ENCODE measurements at regions not wholly inside any gene's neighbourhood (a gene's known extent, or its start where the extent isn't known, plus 50 kb on each side); places are given as distances from the start of the nearest gene placed in this dataset.

DNA sequence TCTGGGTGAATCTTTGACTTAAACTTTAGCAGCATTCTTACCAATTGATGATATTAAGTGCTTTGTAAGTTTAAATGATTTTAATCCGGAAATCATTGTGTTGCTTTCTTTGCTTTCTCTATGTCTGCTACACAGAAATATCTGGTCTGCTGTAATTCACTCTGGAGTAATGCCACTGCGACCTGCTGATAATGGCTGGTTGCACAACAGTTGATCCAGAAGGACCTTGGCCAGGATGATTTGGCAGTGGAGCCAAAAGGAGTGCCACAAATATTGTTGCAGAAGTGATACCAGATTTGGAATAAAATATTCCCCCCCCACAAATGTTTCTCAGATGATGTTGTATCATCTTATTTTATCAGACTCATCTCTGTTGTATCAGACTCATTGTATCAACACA lies 2063.9 kb downstream of the MRPL39 start:
- Histone ChIP-seq H3F3A (ENCODE audit: low read depth) (no peaks in the 10 kb centered on the region), H3K9me2 (replicated peaks; ENCODE audit: low read depth, low read length) (no peaks in the 10 kb centered on the region), H3K9ac (ENCODE audit: low read depth, low read length, poor library complexity, severe bottlenecking) (no peak overlapping the region)

DNA sequence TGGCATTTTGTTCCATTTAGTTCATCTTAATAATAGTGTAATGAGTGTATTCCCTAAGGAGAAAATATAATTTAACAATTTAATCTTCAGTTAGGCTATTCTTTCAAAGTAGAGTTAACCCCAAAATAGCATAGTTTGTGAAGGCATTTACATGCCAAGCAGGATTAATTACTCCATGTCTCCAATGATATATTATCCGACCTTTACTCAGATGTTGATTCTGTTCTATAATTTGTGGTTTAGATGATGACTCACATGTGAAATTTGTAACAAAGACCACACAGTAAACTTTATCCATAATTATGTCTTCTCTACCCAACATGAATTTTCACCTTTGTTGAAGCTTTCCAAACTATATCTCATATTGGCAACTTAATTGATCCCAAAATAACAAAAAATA lies 2065.2 kb downstream of the MRPL39 start:
- no peaks in the 10 kb centered on the region for H4K20me1 ChIP-seq (ENCODE audit: insufficient read depth, low read length, poor library complexity, severe bottlenecking)
- no peak overlapping the region for H3K4me2 ChIP-seq (ENCODE audit: low read depth, low read length, poor library complexity, severe bottlenecking)
- H3K4me3 ChIP-seq (ENCODE audit: low read length, poor library complexity, severe bottlenecking) = no peak overlapping the region
- no peaks in the 10 kb centered on the region for H3K79me2 ChIP-seq (ENCODE audit: insufficient read depth, low read length)
- TF ChIP-seq, protein P1, sequence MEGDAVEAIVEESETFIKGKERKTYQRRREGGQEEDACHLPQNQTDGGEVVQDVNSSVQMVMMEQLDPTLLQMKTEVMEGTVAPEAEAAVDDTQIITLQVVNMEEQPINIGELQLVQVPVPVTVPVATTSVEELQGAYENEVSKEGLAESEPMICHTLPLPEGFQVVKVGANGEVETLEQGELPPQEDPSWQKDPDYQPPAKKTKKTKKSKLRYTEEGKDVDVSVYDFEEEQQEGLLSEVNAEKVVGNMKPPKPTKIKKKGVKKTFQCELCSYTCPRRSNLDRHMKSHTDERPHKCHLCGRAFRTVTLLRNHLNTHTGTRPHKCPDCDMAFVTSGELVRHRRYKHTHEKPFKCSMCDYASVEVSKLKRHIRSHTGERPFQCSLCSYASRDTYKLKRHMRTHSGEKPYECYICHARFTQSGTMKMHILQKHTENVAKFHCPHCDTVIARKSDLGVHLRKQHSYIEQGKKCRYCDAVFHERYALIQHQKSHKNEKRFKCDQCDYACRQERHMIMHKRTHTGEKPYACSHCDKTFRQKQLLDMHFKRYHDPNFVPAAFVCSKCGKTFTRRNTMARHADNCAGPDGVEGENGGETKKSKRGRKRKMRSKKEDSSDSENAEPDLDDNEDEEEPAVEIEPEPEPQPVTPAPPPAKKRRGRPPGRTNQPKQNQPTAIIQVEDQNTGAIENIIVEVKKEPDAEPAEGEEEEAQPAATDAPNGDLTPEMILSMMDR (conservative IDR thresholded peaks at IDR 0.05; ENCODE audit: low read length) = no peak
- no peak for TF ChIP-seq EZH2phosphoT487 (IDR thresholded peaks at IDR 0.05; ENCODE audit: borderline replicate concordance)
- no peaks in the 10 kb centered on the region for H3K27me3 ChIP-seq (ENCODE audit: insufficient read depth, low read length, poor library complexity, severe bottlenecking)
- H3K9ac ChIP-seq (ENCODE audit: low read depth, low read length, poor library complexity, severe bottlenecking) = no peak overlapping the region
- H2AFZ ChIP-seq (ENCODE audit: low read length) = no peak overlapping the region
- H3F3A ChIP-seq (ENCODE audit: low read depth) = no peaks in the 10 kb centered on the region
- no peaks in the 10 kb centered on the region for H3K9me2 ChIP-seq (replicated peaks; ENCODE audit: low read depth, low read length)
- H3K36me3 ChIP-seq (ENCODE audit: insufficient read depth, low read length) = no peaks in the 10 kb centered on the region
- no peaks in the 10 kb centered on the region for H3K4me1 ChIP-seq (ENCODE audit: insufficient read depth, low read length, poor library complexity, severe bottlenecking)
- no peaks in the 10 kb centered on the region for H3K9me3 ChIP-seq (ENCODE audit: insufficient read depth, low read depth, low read length)

More for the DNA sequence above, 2063.9 kb downstream of the MRPL39 start:
- no peaks in the 10 kb centered on the region for H3K79me2 ChIP-seq (ENCODE audit: insufficient read depth, low read length)
- TF ChIP-seq EZH2phosphoT487 (IDR thresholded peaks at IDR 0.05; ENCODE audit: borderline replicate concordance) = no peak
- H3K27me3 ChIP-seq (ENCODE audit: insufficient read depth, low read length, poor library complexity, severe bottlenecking) = no peaks in the 10 kb centered on the region
- H3K36me3 ChIP-seq (ENCODE audit: insufficient read depth, low read length) = no peaks in the 10 kb centered on the region
- no peaks in the 10 kb centered on the region for H3K9me3 ChIP-seq (ENCODE audit: insufficient read depth, low read depth, low read length)
- H2AFZ ChIP-seq (ENCODE audit: low read length) = no peak overlapping the region
- no peaks in the 10 kb centered on the region for H4K20me1 ChIP-seq (ENCODE audit: insufficient read depth, low read length, poor library complexity, severe bottlenecking)
- H3K4me3 ChIP-seq (ENCODE audit: low read length, poor library complexity, severe bottlenecking) = no peak overlapping the region
- H3K4me2 ChIP-seq (ENCODE audit: low read depth, low read length, poor library complexity, severe bottlenecking) = no peak overlapping the region
- no peaks in the 10 kb centered on the region for H3K4me1 ChIP-seq (ENCODE audit: insufficient read depth, low read length, poor library complexity, severe bottlenecking)

DNA sequence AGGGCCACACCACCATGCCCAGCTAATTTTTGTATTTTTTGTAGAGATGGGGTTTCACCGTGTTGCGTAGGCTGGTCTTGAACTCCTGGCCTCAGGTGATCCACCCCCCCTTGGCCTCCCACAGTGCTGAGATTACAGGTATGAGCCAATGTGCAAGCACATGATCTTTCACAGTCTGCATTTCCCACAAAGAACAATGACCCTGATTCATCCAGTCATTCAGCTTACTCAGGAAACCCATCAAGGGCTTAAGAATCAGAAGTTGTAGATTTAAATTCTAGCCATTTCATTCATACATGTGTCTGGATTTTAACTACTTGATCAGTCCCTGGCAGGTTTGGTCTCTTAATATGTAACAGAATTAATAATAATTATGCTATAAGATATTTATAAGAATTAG lies 2065.7 kb downstream of the MRPL39 start:
- Histone ChIP-seq H3K4me2 (ENCODE audit: low read depth, low read length, poor library complexity, severe bottlenecking) (no peak overlapping the region), H3K9me3 (ENCODE audit: insufficient read depth, low read depth, low read length) (no peaks in the 10 kb centered on the region), H2AFZ (ENCODE audit: low read length) (no peak overlapping the region), H3F3A (ENCODE audit: low read depth) (no peaks in the 10 kb centered on the region), H3K9ac (ENCODE audit: low read depth, low read length, poor library complexity, severe bottlenecking) (no peak overlapping the region), H3K9me2 (replicated peaks; ENCODE audit: low read depth, low read length) (no peaks in the 10 kb centered on the region), H3K27me3 (ENCODE audit: insufficient read depth, low read length, poor library complexity, severe bottlenecking) (no peaks in the 10 kb centered on the region), H3K79me2 (ENCODE audit: insufficient read depth, low read length) (no peaks in the 10 kb centered on the region), H3K4me1 (ENCODE audit: insufficient read depth, low read length, poor library complexity, severe bottlenecking) (no peaks in the 10 kb centered on the region), H3K36me3 (ENCODE audit: insufficient read depth, low read length) (no peaks in the 10 kb centered on the region), H4K20me1 (ENCODE audit: insufficient read depth, low read length, poor library complexity, severe bottlenecking) (no peaks in the 10 kb centered on the region), H3K4me3 (ENCODE audit: low read length, poor library complexity, severe bottlenecking) (no peak overlapping the region)
- TF ChIP-seq, protein P1 (conservative IDR thresholded peaks at IDR 0.05; ENCODE audit: low read length) = no peak
- no peak for TF ChIP-seq EZH2phosphoT487 (IDR thresholded peaks at IDR 0.05; ENCODE audit: borderline replicate concordance)

DNA sequence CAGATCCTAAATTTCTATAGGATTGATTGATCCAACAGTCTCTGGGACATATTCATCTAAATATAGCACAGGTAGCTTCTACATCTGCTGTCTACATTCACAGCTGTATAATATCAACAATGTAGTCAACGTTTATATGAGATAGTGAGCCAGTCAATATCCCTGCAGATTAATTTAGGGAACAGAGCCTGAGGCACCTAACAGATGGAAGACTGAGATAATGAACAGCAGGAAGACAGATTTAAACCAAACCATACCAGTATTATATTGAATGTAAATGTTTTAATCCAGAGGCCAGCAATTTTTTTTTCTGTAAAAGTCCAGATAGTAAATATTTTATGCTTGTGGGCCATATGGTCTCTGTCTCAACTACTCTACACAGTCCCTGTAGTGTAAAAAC lies 2072.4 kb downstream of the MRPL39 start:
- no peaks in the 10 kb centered on the region for H3K79me2 ChIP-seq (ENCODE audit: insufficient read depth, low read length)
- no peaks in the 10 kb centered on the region for H3K9me3 ChIP-seq (ENCODE audit: insufficient read depth, low read depth, low read length)
- H3K4me3 ChIP-seq (ENCODE audit: low read length, poor library complexity, severe bottlenecking) = no peak overlapping the region

More for the DNA sequence above, 2072.4 kb downstream of the MRPL39 start:
- no peak overlapping the region for H2AFZ ChIP-seq (ENCODE audit: low read length)
- no peaks in the 10 kb centered on the region for H3K27me3 ChIP-seq (ENCODE audit: insufficient read depth, low read length, poor library complexity, severe bottlenecking)
- TF ChIP-seq, protein P1 (conservative IDR thresholded peaks at IDR 0.05; ENCODE audit: low read length) = no peak
- no peak for TF ChIP-seq EZH2phosphoT487 (IDR thresholded peaks at IDR 0.05; ENCODE audit: borderline replicate concordance)
- no peak overlapping the region for H3K9ac ChIP-seq (ENCODE audit: low read depth, low read length, poor library complexity, severe bottlenecking)
- no peaks in the 10 kb centered on the region for H3K36me3 ChIP-seq (ENCODE audit: insufficient read depth, low read length)
- H3K4me2 ChIP-seq (ENCODE audit: low read depth, low read length, poor library complexity, severe bottlenecking) = no peak overlapping the region
- no peaks in the 10 kb centered on the region for H3K9me2 ChIP-seq (replicated peaks; ENCODE audit: low read depth, low read length)
- H3K4me1 ChIP-seq (ENCODE audit: insufficient read depth, low read length, poor library complexity, severe bottlenecking) = no peaks in the 10 kb centered on the region
- no peaks in the 10 kb centered on the region for H3F3A ChIP-seq (ENCODE audit: low read depth)
- H4K20me1 ChIP-seq (ENCODE audit: insufficient read depth, low read length, poor library complexity, severe bottlenecking) = no peaks in the 10 kb centered on the region

Data from Loucy (cell line).